ENCODE measurements at regions not wholly inside any gene's neighbourhood (a gene's known extent, or its start where the extent isn't known, plus 50 kb on each side); places are given as distances from the start of the nearest gene placed in this dataset.

- no peak overlapping the region for H3K27ac ChIP-seq
- DNase-seq = no peak
- WGBS, 3 donors = 79 to 83% (median 81%) methylated on average over 8 of the region's 8 CpGs
- no peaks in the 10 kb centered on the region for H3K9me3 ChIP-seq
- no peaks in the 10 kb centered on the region for H3K4me1 ChIP-seq (ENCODE audit: insufficient read depth)
- no peak for TF ChIP-seq EP300 (IDR thresholded peaks at IDR 0.05)
- TF ChIP-seq POLR2A (IDR thresholded peaks at IDR 0.05) = no peak
- no peak for TF ChIP-seq CTCF (IDR thresholded peaks at IDR 0.05)
- intact Hi-C loops (cut with DNase I) = no loop called here
- no peaks in the 10 kb centered on the region for H3K27me3 ChIP-seq
- H3K4me3 ChIP-seq = no peak overlapping the region
- no peaks in the 10 kb centered on the region for H3K36me3 ChIP-seq
Measured at GRCh38 chr4:63922146-63922545, 487.1 kb downstream of the TECRL start.

GRCh38 chr4:63921561-63921960, 487.7 kb downstream of the TECRL start:
- Histone ChIP-seq H3K36me3 (no peaks in the 10 kb centered on the region), H3K4me3 (no peak overlapping the region), H3K27me3 (no peaks in the 10 kb centered on the region), H3K4me1 (ENCODE audit: insufficient read depth) (no peaks in the 10 kb centered on the region), H3K9me3 (no peaks in the 10 kb centered on the region), H3K27ac (no peak overlapping the region)
- intact Hi-C loops (cut with DNase I) = no loop called here
- no peak for DNase-seq
- 92 to 93% (median 92%) methylated on average over 10 of the region's 10 CpGs for WGBS, 3 donors
- TF ChIP-seq EP300 (IDR thresholded peaks at IDR 0.05) (no peak), POLR2A (IDR thresholded peaks at IDR 0.05) (no peak), CTCF (IDR thresholded peaks at IDR 0.05) (no peak)

- TF ChIP-seq CTCF (IDR thresholded peaks at IDR 0.05) (no peak), EP300 (IDR thresholded peaks at IDR 0.05) (no peak), POLR2A (IDR thresholded peaks at IDR 0.05) (no peak)
- H3K9me3 ChIP-seq = no peaks in the 10 kb centered on the region
- no peaks in the 10 kb centered on the region for H3K4me1 ChIP-seq (ENCODE audit: insufficient read depth)
- H3K27ac ChIP-seq = no peak overlapping the region
- no peaks in the 10 kb centered on the region for H3K36me3 ChIP-seq
- no peak for DNase-seq
- H3K27me3 ChIP-seq = no peaks in the 10 kb centered on the region
- H3K4me3 ChIP-seq = no peak overlapping the region
- intact Hi-C loops (cut with DNase I) = no loop called here
- WGBS, 3 donors = 93 to 98% (median 94%) methylated on average over 2 of the region's 2 CpGs
Measured at GRCh38 chr4:63919636-63920365, 489.4 kb downstream of the TECRL start.

- H3K27ac ChIP-seq = no peak overlapping the region
- no peaks in the 10 kb centered on the region for H3K27me3 ChIP-seq
- WGBS, 3 donors = 72 to 76% (median 76%) methylated on average over 2 of the region's 2 CpGs
- H3K9me3 ChIP-seq = no peaks in the 10 kb centered on the region
- intact Hi-C loops (cut with DNase I) = no loop called here
- H3K36me3 ChIP-seq = no peaks in the 10 kb centered on the region
- no peaks in the 10 kb centered on the region for H3K4me1 ChIP-seq (ENCODE audit: insufficient read depth)
- H3K4me3 ChIP-seq = no peak overlapping the region
- no peak for DNase-seq
- TF ChIP-seq POLR2A (IDR thresholded peaks at IDR 0.05) (no peak), CTCF (IDR thresholded peaks at IDR 0.05) (no peak), EP300 (IDR thresholded peaks at IDR 0.05) (no peak)
Measured at GRCh38 chr4:63906660-63907183, 502.5 kb downstream of the TECRL start.

Measured in ovary (tissue), 7 donors.